Vagina (tissue), 2 donors: ENCODE measurements at regions not wholly inside any gene's neighbourhood (a gene's known extent, or its start where the extent isn't known, plus 50 kb on each side); places are given as distances from the start of the nearest gene placed in this dataset.

ENCODE experiments used
- DNase-seq, 2 donors: peaks; one replicate each; pipeline ENCODE4 v3.0.0-alpha.2; 2017; ENCODE audit errors: extremely low spot score in 2 of 2
- H3K27ac ChIP-seq: fragments of 200-600 bp; sonication (generic); one replicate; pipeline ENCODE4 v1.5.1; 2019
- H3K27me3 ChIP-seq: fragments of 200-600 bp; sonication (generic); one replicate; pipeline ENCODE4 v1.5.1; 2019
- H3K36me3 ChIP-seq, 2 donors: fragments of 200-600 bp; sonication (generic); one replicate each; pipeline ENCODE4 v1.5.1; 2017 to 2019
- H3K4me1 ChIP-seq: fragments of 200-600 bp; sonication (generic); one replicate; pipeline ENCODE4 v1.5.1; 2019
- H3K4me3 ChIP-seq, 2 donors: fragments of 200-600 bp; sonication (generic); 1 replicate in 1 of 2; 2 replicates in 1 of 2; pipeline ENCODE4 v1.5.1; 2016 to 2019
- H3K9me3 ChIP-seq: fragments of 200-600 bp; sonication (generic); one replicate; pipeline ENCODE4 v1.5.1; 2019
- POLR2A ChIP-seq, 2 donors: fragments of 450-650 bp; IDR thresholded peaks; one replicate each; pipeline ENCODE4 v1.6.1; 2017; ENCODE audit warnings: antibody characterized with exemption in 2 of 2, mild to moderate bottlenecking in 2 of 2, moderate library complexity in 2 of 2
- POLR2AphosphoS5 ChIP-seq, 2 donors: sonication (generic); formaldehyde crosslinking; IDR thresholded peaks; one replicate each; pipeline ENCODE4 v1.9.0; 2017; ENCODE audit warnings: antibody characterized with exemption in 2 of 2, mild to moderate bottlenecking in 2 of 2, low read depth in 1 of 2; ENCODE audit not compliant: insufficient read depth in 1 of 2
- intact Hi-C: fragments of 100-400 bp; cut with DNase I; formaldehyde crosslinking; loops from one replicate; pipeline ENCODE4 v1.15.1; 2023
- TF ChIP-seq, protein P1 (sequence below), 3 experiments: fragments of 450-650 bp in 2 of 3; fragments of 200-600 bp in 1 of 3; sonication (generic) in 1 of 3; IDR thresholded peaks; one replicate each; pipeline ENCODE4 v1.5.1; 2017 to 2019; ENCODE audit warnings: antibody characterized with exemption in 3 of 3, mild to moderate bottlenecking in 2 of 3, moderate library complexity in 2 of 3

DNA sequence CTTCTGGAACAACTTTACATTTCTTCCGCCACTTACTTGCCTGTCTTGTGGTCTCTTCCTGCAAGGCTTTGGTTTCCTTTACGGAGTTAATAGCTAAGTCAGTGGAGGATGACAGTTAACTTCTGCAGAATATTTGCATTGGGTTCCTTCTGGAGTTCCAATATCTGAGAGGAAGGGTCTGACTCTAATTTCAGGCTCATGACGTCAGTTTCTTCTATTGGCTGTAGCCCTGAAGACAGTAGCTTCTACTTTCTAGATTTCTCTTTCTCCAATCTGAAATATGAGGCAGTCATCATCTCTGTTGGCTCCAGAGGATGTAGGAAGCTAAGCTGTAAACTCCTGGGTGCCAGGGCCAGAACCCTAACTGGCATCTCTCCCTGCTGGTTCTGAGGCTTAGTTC is 76.7 kb downstream of the FRMPD3 start:
- TF ChIP-seq, protein P1, sequence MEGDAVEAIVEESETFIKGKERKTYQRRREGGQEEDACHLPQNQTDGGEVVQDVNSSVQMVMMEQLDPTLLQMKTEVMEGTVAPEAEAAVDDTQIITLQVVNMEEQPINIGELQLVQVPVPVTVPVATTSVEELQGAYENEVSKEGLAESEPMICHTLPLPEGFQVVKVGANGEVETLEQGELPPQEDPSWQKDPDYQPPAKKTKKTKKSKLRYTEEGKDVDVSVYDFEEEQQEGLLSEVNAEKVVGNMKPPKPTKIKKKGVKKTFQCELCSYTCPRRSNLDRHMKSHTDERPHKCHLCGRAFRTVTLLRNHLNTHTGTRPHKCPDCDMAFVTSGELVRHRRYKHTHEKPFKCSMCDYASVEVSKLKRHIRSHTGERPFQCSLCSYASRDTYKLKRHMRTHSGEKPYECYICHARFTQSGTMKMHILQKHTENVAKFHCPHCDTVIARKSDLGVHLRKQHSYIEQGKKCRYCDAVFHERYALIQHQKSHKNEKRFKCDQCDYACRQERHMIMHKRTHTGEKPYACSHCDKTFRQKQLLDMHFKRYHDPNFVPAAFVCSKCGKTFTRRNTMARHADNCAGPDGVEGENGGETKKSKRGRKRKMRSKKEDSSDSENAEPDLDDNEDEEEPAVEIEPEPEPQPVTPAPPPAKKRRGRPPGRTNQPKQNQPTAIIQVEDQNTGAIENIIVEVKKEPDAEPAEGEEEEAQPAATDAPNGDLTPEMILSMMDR (IDR thresholded peaks at IDR 0.05): no peak
- TF ChIP-seq POLR2A (IDR thresholded peaks at IDR 0.05) (no peak), POLR2AphosphoS5 (IDR thresholded peaks at IDR 0.05; ENCODE audit: insufficient read depth in 1 of 2, low read depth in 1 of 2) (no peak)
- Histone ChIP-seq H3K27ac (no peak overlapping the region), H3K4me1 (no peaks in the 10 kb centered on the region), H3K9me3 (no peaks in the 10 kb centered on the region), H3K4me3 (no peak overlapping the region), H3K36me3 (no peaks in the 10 kb centered on the region), H3K27me3 (no peaks in the 10 kb centered on the region)
- intact Hi-C loops: no loop called here
- DNase-seq: no peak

DNA sequence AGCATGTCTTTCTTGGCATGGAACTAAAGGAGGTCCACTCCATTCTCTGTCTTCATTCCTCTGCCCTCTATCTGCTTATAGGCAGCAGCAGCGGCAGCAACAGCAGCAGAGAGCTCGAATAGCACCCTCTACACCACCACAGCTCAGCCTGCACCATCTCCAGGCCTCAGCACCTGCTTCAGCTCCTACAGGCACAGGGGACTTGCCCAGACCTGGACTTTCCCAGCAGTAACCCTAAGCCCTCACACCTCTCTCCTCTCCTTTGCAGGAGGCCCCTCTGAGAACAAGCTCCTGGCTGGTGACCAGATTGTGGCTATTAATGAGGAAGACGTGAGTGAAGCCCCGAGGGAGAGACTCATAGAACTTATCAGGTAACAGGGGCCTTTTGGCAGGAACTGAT is 80.7 kb downstream of the FRMPD3 start:
- Histone ChIP-seq H3K27ac (no peak overlapping the region), H3K9me3 (no peaks in the 10 kb centered on the region), H3K36me3 (no peaks in the 10 kb centered on the region), H3K4me3 (no peak overlapping the region), H3K4me1 (no peaks in the 10 kb centered on the region), H3K27me3 (no peaks in the 10 kb centered on the region)
- intact Hi-C loops: no loop called here
- no peak for DNase-seq
- TF ChIP-seq, protein P1 (IDR thresholded peaks at IDR 0.05): no peak
- TF ChIP-seq POLR2AphosphoS5 (IDR thresholded peaks at IDR 0.05; ENCODE audit: insufficient read depth in 1 of 2, low read depth in 1 of 2) (no peak), POLR2A (IDR thresholded peaks at IDR 0.05) (no peak)

DNA sequence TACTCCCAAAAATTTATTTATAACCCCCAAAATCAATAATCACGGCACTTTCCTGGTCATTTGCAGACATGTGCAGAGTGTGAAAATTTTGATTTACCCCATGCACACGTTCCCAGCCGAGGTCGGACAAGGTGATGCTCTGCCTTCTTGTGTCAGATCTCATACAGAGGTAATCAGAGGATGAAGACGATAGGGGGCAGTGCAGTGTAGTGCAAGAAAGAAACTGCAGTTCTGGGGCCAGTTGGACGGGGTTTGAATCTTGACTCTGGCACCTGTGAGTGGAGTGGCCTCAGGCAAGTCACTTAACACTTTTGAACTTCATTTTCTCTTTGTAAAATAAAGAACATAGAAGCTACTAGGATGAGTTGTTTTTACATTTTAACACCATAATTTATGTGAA is 88.4 kb downstream of the FRMPD3 start:
- intact Hi-C loops: no loop called here
- H3K27ac ChIP-seq: no peak overlapping the region
- TF ChIP-seq, protein P1 (IDR thresholded peaks at IDR 0.05): no peak
- TF ChIP-seq POLR2AphosphoS5 (IDR thresholded peaks at IDR 0.05; ENCODE audit: insufficient read depth in 1 of 2, low read depth in 1 of 2) (no peak), POLR2A (IDR thresholded peaks at IDR 0.05) (no peak)
- no peaks in the 10 kb centered on the region for H3K27me3 ChIP-seq
- no peaks in the 10 kb centered on the region for H3K4me1 ChIP-seq
- H3K4me3 ChIP-seq: no peak overlapping the region
- H3K36me3 ChIP-seq: no peaks in the 10 kb centered on the region
- no peaks in the 10 kb centered on the region for H3K9me3 ChIP-seq
- no peak for DNase-seq

DNA sequence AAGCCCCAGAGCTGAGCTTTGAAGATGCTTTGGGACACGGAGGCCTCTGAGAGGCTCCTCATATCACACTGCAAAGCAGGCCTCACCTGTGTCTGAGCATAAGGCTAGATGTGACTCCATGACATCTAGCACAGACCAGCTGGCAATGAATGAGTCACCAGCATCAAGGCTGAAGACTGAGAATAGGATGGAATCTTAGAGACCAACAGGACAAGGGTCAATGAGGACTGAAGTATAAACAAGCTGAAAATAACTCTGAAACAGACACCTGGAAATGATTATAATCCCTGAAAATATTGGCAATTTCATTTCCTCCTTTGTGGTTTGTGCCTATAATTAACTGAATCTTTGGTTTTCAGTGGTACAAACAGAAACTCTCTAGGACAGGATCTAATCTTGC is 87.1 kb upstream of the PRPS1 start:
- Histone ChIP-seq H3K27ac (no peak overlapping the region), H3K4me1 (no peaks in the 10 kb centered on the region), H3K36me3 (no peaks in the 10 kb centered on the region), H3K9me3 (no peaks in the 10 kb centered on the region), H3K4me3 (no peak overlapping the region), H3K27me3 (no peaks in the 10 kb centered on the region)
- no peak for DNase-seq
- intact Hi-C loops: no loop called here
- TF ChIP-seq, protein P1 (IDR thresholded peaks at IDR 0.05): no peak
- TF ChIP-seq POLR2A (IDR thresholded peaks at IDR 0.05): no peak
- no peak for TF ChIP-seq POLR2AphosphoS5 (IDR thresholded peaks at IDR 0.05; ENCODE audit: insufficient read depth in 1 of 2, low read depth in 1 of 2)

DNA sequence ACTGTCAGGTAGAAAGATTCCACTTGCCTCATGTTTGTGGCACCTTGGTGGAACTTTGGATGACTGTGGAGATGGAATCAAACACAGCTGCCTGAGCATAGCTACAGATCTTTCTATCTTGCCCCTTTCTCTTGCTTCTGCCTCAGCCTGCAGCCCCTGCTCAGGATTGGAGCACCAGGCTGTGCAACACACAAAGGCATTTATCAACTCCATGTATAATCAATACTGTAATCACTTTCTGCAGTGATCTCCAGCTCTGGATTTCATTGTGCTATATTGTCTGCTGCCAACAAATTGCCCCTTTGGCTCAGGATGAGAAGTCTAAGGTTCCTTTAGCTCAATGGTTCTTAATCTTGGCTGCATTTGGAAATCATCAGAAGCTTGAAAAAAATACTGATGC is 86.3 kb upstream of the PRPS1 start:
- Histone ChIP-seq H3K4me3 (no peak overlapping the region), H3K36me3 (no peaks in the 10 kb centered on the region), H3K27ac (no peak overlapping the region), H3K27me3 (no peaks in the 10 kb centered on the region), H3K9me3 (no peaks in the 10 kb centered on the region), H3K4me1 (no peaks in the 10 kb centered on the region)
- no peak for DNase-seq
- intact Hi-C loops: no loop called here
- TF ChIP-seq POLR2A (IDR thresholded peaks at IDR 0.05): no peak
- TF ChIP-seq, protein P1 (IDR thresholded peaks at IDR 0.05): no peak
- TF ChIP-seq POLR2AphosphoS5 (IDR thresholded peaks at IDR 0.05; ENCODE audit: insufficient read depth in 1 of 2, low read depth in 1 of 2): no peak
